Activated CD8-positive, alpha-beta memory T cell treated with anti-CD3 and anti-CD28 coated beads, Interleukin-2, amount 50 U/mL, for 48 hours (primary cell): ENCODE measurements at regions not wholly inside any gene's neighbourhood (a gene's known extent, or its start where the extent isn't known, plus 50 kb on each side); places are given as distances from the start of the nearest gene placed in this dataset.
"Not testable (repeated sequence)": the region's sequence is repeated elsewhere in the genome, so short reads cannot be mapped to it uniquely, and the experiment has no call there.

Experiments
- DNase-seq: peaks from one replicate; pipeline ENCODE4 v3.0.0-alpha.2; 2020

GRCh38 chr1:850318-850717 lies 73.4 kb upstream of the SAMD11 start:
- not testable (repeated sequence) for DNase-seq

GRCh38 chr1:851398-851797 lies 72.3 kb upstream of the SAMD11 start:
- not testable (repeated sequence) for DNase-seq

- DNase-seq = not testable (repeated sequence)
These were observed 71.9 kb upstream of the SAMD11 start for GRCh38 chr1:851841-852240.

- not testable (repeated sequence) for DNase-seq
These were observed 68.3 kb upstream of the SAMD11 start for GRCh38 chr1:855202-855981.

GRCh38 chr1:856541-857057 lies 67.1 kb upstream of the SAMD11 start:
- not testable (repeated sequence) for DNase-seq

GRCh38 chr1:857926-858648 lies 65.6 kb upstream of the SAMD11 start:
- not testable (repeated sequence) for DNase-seq

- not testable (repeated sequence) for DNase-seq
These were observed 65.1 kb upstream of the SAMD11 start for GRCh38 chr1:858649-859041.

GRCh38 chr1:860941-861340 lies 62.8 kb upstream of the SAMD11 start:
- DNase-seq = not testable (repeated sequence)

- no peak for DNase-seq
These were observed 62.0 kb upstream of the SAMD11 start for GRCh38 chr1:861714-862113.

GRCh38 chr1:862601-863000 lies 61.1 kb upstream of the SAMD11 start:
- DNase-seq = not testable (repeated sequence)

GRCh38 chr1:865633-866032 lies 58.1 kb upstream of the SAMD11 start:
- DNase-seq = not testable (repeated sequence)

- DNase-seq = no peak
These were observed 57.6 kb upstream of the SAMD11 start for GRCh38 chr1:866095-866494.

GRCh38 chr1:866631-867299 lies 57.0 kb upstream of the SAMD11 start:
- DNase-seq = not testable (repeated sequence)

- DNase-seq = not testable (repeated sequence)
These were observed 56.2 kb upstream of the SAMD11 start for GRCh38 chr1:867550-867949.

- peak; percentile 93 for DNase-seq
These were observed 54.1 kb upstream of the SAMD11 start for GRCh38 chr1:869499-870244.
